Thyroid gland (tissue), 4 donors: ENCODE measurements at regions not wholly inside any gene's neighbourhood (a gene's known extent, or its start where the extent isn't known, plus 50 kb on each side); places are given as distances from the start of the nearest gene placed in this dataset.

ENCODE experiments used
- CTCF ChIP-seq, 6 experiments: fragments of 200-600 bp in 3 of 6; fragments of 450-650 bp in 3 of 6; sonication (generic) in 3 of 6; IDR thresholded peaks; one replicate each; pipeline ENCODE4 v1.5.1; 2016 to 2019; ENCODE audit warnings: antibody characterized with exemption in 6 of 6, mild to moderate bottlenecking in 2 of 6, inconsistent platforms in 1 of 6, moderate library complexity in 1 of 6
- POLR2A ChIP-seq, 2 donors: fragments of 450-650 bp; IDR thresholded peaks; one replicate each; pipeline ENCODE4 v1.6.1; 2017; ENCODE audit warnings: antibody characterized with exemption in 2 of 2, mild to moderate bottlenecking in 2 of 2, moderate library complexity in 1 of 2

- no peak for TF ChIP-seq CTCF (IDR thresholded peaks at IDR 0.05)
- no peak for TF ChIP-seq POLR2A (IDR thresholded peaks at IDR 0.05)
Measured at GRCh38 chr1:56395776-56396175, 183.6 kb downstream of the PLPP3 start.
